T-helper 1 cell (primary cell): ENCODE measurements at regions not wholly inside any gene's neighbourhood (a gene's known extent, or its start where the extent isn't known, plus 50 kb on each side); places are given as distances from the start of the nearest gene placed in this dataset.
"Not testable (repeated sequence)": the region's sequence is repeated elsewhere in the genome, so short reads cannot be mapped to it uniquely, and the experiment has no call there.

Experiments
- DNase-seq, 5 donors: peaks; one replicate each; pipeline ENCODE4 v3.0.0-alpha.2; 2012 to 2020

DNA sequence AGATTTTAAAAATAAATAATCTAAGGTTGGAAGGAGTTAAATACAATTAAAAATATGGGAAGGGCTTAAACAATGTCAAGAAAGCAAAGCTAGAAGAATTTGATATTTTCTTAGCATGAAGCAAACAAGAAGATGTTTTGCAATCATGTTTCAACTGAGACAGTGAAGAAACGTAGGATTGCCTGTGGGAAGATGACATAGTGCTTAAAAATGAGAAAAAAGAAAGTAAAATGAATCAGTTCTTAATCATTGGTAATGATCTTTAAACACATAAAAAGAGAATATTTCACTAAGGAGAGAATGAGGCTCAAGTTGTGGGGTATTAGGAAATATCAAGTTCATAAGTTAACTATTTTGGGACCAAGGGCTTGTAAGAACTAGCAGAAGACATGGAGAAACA lies 855.0 kb downstream of the METTL15 start:
- DNase-seq = no peak

- no peak for DNase-seq
Observed at GRCh38 chr11:28962502-28962901, 854.3 kb downstream of the METTL15 start.

GRCh38 chr11:28961726-28962125 lies 853.5 kb downstream of the METTL15 start:
- no peak for DNase-seq

DNA sequence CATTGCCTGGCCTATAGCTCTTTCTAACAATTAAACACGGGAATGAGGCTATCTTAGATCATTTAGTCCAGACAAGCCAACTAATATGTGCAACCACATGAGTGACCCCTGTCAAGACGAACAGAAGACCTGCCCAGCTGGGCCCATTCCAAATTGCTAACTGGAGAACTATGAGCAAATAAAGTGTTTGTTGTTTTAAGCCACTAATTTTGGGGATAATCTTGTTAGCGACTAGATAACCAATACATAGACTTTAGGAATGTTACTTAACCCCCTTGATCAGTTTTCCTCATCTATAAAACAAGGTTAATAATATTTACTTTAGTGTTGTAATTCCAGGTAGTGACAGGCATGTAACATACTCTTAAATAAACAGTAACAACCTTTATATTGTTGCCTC lies 848.3 kb downstream of the METTL15 start:
- DNase-seq = no peak

- no peak for DNase-seq
Observed at GRCh38 chr11:28951191-28951590, 843.0 kb downstream of the METTL15 start.

DNA sequence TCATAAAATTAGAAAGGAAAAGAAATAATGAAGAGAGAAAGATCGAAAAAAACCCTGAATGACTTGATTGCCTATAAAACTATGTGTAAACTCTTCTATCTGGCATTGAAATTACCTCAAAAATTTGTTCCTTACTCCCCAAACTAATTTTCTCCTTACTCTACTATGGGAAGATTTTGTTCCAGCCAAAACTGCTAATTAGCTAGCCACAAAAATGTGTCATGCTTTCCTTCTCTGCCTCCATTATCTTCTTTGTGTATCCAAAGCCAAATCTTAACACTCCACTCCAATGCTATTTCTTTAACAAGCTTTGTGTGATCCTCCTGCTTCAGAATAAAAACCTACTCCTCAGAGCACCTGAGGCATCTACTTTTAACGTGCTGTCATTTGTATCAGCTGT lies 831.2 kb downstream of the METTL15 start:
- no peak for DNase-seq

- DNase-seq = no peak
Observed at GRCh38 chr11:28938091-28938490, 829.9 kb downstream of the METTL15 start.

DNA sequence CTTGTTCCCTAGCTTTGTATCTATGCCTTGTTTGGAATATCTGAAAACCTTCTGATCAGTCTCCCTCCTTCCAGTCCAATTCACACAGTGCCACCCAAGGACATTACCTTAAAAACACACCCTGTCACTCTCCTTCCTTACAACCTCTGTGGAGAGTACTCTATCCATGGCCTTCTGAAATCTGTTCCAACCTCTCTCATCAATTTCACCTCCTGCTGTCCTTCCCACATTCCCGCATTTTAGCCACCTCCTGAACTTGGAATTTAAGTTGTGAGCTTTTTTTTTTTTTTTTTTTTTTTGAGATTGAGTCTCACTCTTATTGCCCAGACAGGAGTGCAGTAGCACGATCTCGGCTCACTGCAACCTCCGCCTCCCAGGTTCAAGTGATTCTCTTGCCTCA lies 824.8 kb downstream of the METTL15 start:
- no peak for DNase-seq

DNA sequence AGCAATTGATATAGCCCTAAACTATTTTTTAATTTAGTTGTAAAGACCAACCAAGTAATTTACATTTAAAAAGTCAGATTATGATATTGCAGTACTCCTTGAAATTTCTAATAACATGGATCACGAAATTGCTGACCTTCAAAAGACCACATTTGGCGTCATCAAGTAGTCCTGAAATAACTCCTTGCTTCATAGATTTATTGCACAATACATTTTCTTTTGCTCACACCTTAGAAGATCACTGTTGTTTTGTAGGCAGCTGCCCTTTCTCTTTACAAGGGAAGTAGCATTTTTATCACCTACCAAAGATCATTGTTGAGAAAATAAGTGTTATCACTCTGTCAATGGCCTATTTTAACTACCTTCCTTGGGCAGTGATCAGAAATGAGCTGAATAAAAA lies 815.8 kb downstream of the METTL15 start:
- DNase-seq = no peak

DNA sequence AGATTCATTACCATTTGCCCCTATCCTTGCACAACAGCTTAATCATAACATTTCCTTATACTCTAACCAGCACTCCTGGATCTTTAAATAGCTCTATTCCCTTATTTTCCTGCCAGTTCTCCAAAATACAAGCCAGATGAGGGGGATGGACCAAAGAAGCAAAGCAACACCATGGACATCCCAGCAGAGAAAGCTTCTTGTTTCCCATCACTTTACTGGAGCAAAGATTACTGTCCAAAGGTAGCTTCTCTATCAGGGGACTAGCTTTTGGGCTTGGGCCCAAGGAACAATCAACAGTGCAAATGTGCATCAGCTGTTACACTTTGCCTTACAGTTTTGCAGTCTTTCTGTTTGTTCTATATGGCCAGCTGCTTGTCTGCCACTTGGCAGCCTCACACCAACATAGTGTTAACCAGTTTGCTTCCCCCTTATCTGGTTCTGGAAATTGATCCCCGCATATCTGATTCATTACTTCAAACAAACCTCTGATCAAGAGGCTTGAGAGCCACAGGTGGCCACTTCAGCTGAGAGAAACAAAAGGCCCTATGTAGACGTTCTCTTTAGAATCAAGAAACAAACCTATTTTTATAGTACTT lies 814.3 kb downstream of the METTL15 start:
- DNase-seq = no peak

GRCh38 chr11:28919194-28919593 lies 811.0 kb downstream of the METTL15 start:
- no peak for DNase-seq

- DNase-seq = no peak
Observed at GRCh38 chr11:28913883-28914282, 805.7 kb downstream of the METTL15 start.

- DNase-seq = no peak
Observed at GRCh38 chr11:28911829-28912228, 803.6 kb downstream of the METTL15 start.

GRCh38 chr11:28910926-28911325 lies 802.7 kb downstream of the METTL15 start:
- no peak for DNase-seq

- DNase-seq = no peak
Observed at GRCh38 chr11:28903716-28904115, 795.5 kb downstream of the METTL15 start.

DNA sequence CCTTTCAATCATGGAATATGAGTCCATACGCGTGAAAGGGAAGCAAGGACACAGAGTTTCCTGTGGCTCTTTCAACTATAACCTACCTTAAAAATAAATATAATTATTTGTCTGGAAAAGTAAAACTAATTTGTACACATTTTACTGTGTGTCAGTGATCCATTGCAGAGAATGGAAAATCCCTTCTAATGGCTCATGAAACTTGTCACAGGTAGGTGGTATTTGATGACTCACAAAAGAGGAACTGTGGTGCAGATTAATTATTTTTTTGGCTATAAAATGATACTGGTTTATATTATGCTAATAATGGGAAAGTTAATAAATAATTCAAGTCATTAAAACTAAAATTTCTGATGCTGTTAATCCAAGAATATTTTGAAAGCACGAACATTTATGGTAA lies 792.2 kb downstream of the METTL15 start:
- DNase-seq = no peak

GRCh38 chr11:28899706-28900105 lies 791.5 kb downstream of the METTL15 start:
- DNase-seq = no peak

GRCh38 chr11:28890601-28891040 lies 782.4 kb downstream of the METTL15 start:
- DNase-seq = not testable (repeated sequence)

- DNase-seq = no peak
Observed at GRCh38 chr11:28887681-28888080, 779.5 kb downstream of the METTL15 start.

GRCh38 chr11:28879869-28880268 lies 771.7 kb downstream of the METTL15 start:
- no peak for DNase-seq

DNA sequence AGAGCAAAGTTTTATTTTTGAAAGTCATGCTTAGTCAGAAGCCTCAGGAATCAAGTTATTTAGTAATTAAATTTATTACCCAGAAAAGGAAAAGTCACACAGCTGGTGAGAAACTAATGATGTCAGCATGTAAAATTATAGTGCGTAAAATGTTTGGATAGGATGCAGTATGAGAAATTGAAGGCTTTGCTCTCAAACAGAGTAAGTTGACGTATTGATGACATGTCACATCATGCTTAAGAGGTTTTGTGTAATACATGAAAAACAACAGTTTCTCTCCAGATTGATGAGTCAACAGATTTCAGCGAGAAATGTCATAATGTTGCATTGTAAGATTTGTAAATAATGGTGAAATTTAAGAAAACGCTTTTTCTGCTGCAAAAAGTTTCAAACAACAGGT lies 769.8 kb downstream of the METTL15 start:
- no peak for DNase-seq

DNA sequence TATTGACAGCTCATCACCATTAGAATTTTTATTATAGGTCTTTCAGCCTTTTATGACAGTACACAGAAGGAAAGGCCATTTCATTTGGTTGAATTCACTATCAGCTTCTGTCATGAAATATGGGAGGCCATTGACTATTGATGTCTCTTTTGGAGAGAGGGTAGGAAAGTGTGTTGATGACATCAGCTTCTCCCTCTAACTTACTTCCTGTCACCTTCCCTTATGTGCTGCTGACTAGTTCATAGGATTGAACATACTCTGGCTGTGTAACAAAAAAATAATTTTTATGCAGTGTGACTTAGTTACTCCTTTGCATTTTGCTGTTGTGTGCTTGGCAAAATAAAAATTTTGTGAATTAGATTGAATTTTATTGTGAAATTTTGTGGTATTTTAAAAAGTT lies 769.2 kb downstream of the METTL15 start:
- no peak for DNase-seq

GRCh38 chr11:28874706-28875105 lies 766.5 kb downstream of the METTL15 start:
- no peak for DNase-seq

DNA sequence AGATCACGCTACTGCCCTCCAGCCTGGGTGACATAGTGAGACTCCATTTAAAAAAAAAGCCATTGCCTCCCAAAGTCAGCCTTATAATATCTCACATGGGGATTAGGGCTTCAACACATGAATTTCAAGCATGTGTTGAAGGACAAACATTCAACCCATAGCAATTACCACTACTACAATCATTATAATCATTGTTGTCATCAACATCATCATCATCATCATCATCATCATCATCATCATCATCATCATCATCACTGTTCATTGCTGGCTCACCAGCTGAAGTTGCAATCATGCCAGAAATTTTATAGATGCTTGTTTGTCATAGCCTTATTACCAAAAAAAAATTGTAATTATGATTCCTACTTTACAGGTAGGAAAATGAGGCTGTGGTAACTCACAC lies 762.9 kb downstream of the METTL15 start:
- no peak for DNase-seq

DNA sequence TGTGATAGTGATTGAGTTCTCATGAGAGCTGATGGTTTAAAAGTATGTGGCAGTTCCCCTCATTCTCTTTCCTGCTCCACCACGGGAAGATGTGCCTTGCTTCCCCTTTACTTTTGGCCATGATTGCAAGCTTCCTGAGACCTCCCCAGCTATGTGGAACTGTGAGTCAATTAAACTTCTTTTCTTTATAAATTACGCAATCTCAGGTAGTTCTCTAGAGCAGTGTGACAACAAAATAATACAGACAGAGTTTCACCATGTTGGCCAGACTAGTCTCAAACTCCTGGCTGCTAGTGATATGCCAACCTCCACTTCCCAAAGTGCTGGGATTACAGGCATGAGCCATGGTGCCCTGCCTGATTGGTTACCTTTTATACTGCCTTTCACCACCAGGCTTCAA lies 755.2 kb downstream of the METTL15 start:
- no peak for DNase-seq

GRCh38 chr11:28860893-28861292 lies 752.7 kb downstream of the METTL15 start:
- DNase-seq = no peak
